ENCODE measurements at regions not wholly inside any gene's neighbourhood (a gene's known extent, or its start where the extent isn't known, plus 50 kb on each side); places are given as distances from the start of the nearest gene placed in this dataset.

DNA sequence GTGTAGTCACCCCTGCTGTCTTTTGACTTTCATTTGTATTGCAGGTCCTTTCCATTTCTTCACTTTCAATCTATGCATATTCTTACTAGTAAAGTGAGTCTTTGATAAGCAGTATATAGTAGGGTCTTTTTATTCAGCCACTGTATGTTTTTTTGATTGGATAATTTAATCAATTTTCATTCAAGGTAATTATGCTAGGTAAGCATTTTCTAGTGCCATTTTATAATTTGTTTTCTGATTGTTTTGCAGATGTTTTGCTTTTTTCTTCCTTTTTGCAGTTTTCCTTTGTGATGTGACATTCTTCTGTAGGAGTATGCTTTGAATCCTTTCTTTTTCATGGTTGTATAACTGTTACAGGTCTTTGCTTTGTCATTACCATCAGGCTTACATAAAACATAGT lies 504.3 kb upstream of the GBE1 start:
- TF ChIP-seq, protein P1, sequence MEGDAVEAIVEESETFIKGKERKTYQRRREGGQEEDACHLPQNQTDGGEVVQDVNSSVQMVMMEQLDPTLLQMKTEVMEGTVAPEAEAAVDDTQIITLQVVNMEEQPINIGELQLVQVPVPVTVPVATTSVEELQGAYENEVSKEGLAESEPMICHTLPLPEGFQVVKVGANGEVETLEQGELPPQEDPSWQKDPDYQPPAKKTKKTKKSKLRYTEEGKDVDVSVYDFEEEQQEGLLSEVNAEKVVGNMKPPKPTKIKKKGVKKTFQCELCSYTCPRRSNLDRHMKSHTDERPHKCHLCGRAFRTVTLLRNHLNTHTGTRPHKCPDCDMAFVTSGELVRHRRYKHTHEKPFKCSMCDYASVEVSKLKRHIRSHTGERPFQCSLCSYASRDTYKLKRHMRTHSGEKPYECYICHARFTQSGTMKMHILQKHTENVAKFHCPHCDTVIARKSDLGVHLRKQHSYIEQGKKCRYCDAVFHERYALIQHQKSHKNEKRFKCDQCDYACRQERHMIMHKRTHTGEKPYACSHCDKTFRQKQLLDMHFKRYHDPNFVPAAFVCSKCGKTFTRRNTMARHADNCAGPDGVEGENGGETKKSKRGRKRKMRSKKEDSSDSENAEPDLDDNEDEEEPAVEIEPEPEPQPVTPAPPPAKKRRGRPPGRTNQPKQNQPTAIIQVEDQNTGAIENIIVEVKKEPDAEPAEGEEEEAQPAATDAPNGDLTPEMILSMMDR (IDR thresholded peaks at IDR 0.05; ENCODE audit: low read depth, low read length, missing control alignments): no peak
- DNase-seq (ENCODE audit: low read depth): no peak
- H3K4me3 ChIP-seq (ENCODE audit: low read depth, low read length): no peak overlapping the region

DNA sequence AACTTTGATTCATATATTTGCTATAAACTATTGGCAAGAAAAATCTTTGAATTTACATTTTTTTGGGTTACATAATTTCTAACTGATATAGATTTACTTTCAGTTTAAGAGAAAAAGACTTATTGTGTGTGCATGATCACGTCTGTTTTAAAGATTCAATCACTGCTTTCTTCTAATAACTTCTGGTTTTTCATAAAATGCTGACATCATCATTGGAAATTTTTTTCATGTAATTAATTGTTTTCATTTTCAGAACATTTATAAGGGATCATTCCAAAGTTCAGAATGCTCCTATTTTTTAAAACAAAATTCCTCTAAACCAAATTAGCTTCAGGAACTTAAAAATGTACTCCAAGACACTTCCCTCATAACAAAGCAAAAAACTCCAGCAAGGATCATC lies 500.7 kb upstream of the GBE1 start:
- TF ChIP-seq, protein P1 (IDR thresholded peaks at IDR 0.05; ENCODE audit: low read depth, low read length, missing control alignments): no peak
- DNase-seq (ENCODE audit: low read depth): no peak
- H3K4me3 ChIP-seq (ENCODE audit: low read depth, low read length): no peak overlapping the region

DNA sequence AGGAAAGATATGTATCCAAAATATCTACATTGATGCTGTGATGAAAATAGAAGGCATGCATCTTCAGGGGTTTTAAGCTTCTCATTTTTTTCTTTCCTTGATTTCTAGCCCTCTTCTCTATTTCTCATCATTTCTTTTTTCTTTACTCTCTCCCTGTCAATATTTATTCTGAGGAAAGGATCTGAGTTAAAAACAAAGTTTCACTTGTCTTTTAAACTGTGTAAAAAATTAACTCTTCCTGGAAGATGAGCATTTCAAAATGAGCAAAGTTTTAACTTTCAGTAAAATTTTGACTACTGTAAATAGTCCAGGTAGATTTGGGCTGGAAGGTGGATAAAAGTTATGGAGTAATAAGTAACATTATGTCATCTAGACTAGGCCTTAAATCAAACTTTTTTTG lies 500.2 kb upstream of the GBE1 start:
- no peak for DNase-seq (ENCODE audit: low read depth)
- H3K4me3 ChIP-seq (ENCODE audit: low read depth, low read length): no peak overlapping the region
- TF ChIP-seq, protein P1 (IDR thresholded peaks at IDR 0.05; ENCODE audit: low read depth, low read length, missing control alignments): no peak

DNA sequence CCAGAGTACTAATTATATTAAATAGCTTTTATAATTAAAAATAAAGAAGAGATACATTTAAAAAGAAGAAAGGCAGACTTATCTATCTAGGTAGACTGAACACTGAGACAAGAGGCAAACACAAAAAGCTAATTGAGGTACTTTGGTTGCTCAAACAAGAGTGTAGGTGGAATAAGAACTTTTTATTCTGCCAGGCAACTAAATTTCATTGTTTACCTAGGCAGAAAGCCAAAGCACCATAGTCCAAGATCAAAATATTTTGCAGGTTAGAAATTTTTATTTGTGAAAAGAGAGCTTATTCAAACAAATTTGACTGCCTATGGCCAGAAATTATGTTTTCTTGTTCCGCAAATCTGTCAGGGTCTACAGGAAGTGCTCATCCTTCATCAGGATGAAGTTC lies 499.6 kb upstream of the GBE1 start:
- DNase-seq (ENCODE audit: low read depth): no peak
- no peak overlapping the region for H3K4me3 ChIP-seq (ENCODE audit: low read depth, low read length)
- TF ChIP-seq, protein P1 (IDR thresholded peaks at IDR 0.05; ENCODE audit: low read depth, low read length, missing control alignments): no peak

DNA sequence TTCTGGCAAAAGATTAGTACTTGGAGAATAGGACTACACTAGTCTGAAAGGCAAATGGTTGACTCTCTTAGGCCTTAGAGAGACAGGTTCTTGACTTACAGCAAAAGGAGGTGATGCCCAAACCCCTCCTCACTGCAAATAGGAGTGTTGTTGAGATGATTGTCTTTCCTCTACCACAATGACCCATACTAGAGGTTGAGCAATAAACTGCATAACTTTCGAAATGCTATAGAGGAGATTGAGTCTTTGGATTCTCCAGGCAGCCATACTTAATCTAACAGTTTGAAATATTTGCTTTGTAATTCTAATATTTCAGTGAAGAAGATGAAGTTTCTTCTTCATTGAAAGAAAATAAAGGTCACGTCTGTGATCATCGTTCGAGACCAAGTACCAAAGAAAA lies 498.5 kb upstream of the GBE1 start:
- TF ChIP-seq, protein P1 (IDR thresholded peaks at IDR 0.05; ENCODE audit: low read depth, low read length, missing control alignments): no peak
- DNase-seq (ENCODE audit: low read depth): no peak
- no peak overlapping the region for H3K4me3 ChIP-seq (ENCODE audit: low read depth, low read length)

DNA sequence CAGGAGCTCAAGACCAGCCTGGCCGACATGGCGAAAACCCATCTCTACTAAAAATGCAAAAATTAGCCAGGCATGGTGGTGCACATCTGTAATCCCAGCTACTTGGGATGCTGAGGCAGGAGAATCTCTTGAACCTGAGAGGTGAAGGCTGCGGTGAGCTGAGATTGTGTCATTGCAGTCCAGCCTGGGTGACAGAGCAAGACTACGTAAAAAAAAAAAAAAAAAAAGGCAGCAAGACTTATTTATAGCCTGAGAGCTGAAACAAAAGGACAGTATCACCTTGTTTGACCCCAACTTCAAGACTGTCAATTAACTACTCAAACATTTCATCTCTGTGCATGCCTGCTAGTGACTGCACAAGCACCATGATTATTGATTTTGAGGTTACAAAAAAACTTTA lies 478.9 kb upstream of the GBE1 start:
- TF ChIP-seq, protein P1 (IDR thresholded peaks at IDR 0.05; ENCODE audit: low read depth, low read length, missing control alignments): no peak
- H3K4me3 ChIP-seq (ENCODE audit: low read depth, low read length): no peak overlapping the region
- no peak for DNase-seq (ENCODE audit: low read depth)

DNA sequence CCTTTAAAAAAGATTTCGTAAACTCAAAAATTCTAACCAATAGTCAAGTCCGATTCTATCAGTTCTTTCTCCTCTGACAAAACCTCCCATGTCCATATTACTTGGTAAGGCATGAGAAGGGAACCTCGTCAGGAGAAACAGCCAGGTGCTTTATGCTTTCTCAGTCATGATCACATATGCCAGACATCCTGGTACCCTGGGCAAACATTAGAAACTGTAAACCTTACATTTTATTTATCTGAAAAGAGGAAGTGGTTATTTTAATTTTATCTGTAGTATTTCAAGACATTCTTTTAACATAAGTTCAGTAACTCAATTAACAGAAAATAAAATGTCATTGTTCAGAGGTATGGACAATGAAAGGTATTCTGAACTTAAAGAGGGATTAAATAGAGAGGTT lies 474.8 kb upstream of the GBE1 start:
- TF ChIP-seq, protein P1 (IDR thresholded peaks at IDR 0.05; ENCODE audit: low read depth, low read length, missing control alignments): no peak
- DNase-seq (ENCODE audit: low read depth): no peak
- no peak overlapping the region for H3K4me3 ChIP-seq (ENCODE audit: low read depth, low read length)

All from GM12864 (cell line).